SK-N-SH (cell line): ENCODE measurements at regions not wholly inside any gene's neighbourhood (a gene's known extent, or its start where the extent isn't known, plus 50 kb on each side); places are given as distances from the start of the nearest gene placed in this dataset.

Experiments
- CTCF ChIA-PET: fragments of 300-600, 350-600 bp; formaldehyde crosslinking; extraction: SDS; loops from one replicate; lab custom pipeline; 2021; lab: Yijun Ruan, JAX
- POLR2A ChIA-PET: fragments of 350-600 bp; sonication (Branson Sonifier 250); formaldehyde crosslinking; extraction: SDS; loops from one replicate; lab custom pipeline; 2020; ENCODE audit warnings: antibody characterized with exemption, inconsistent platforms; lab: Yijun Ruan, JAX
- DNase-seq: peaks from one replicate; pipeline ENCODE4 v3.0.0; 2012
- H2AFZ ChIP-seq: fragments of 200-600 bp; sonication (generic); 2 replicates; pipeline ENCODE4 v1.8.1; 2016; ENCODE audit warnings: antibody characterized with exemption, mild to moderate bottlenecking, low read depth
- H3F3A ChIP-seq: fragments of 200-600 bp; sonication (generic); replicated peaks from 2 replicates; pipeline ENCODE3; 2016; ENCODE audit warnings: antibody characterized with exemption, mild to moderate bottlenecking; ENCODE audit not compliant: insufficient read depth
- H3K27ac ChIP-seq, 2 experiments: fragments of 200-500 bp in 1 of 2; fragments of 200-600 bp in 1 of 2; sonication (Bioruptor generic) in 1 of 2; sonication (generic), shearing (Covaris generic) in 1 of 2; 2 replicates each; pipeline versions ENCODE4 v1.5.1 to v1.6.1; 2014 to 2016; ENCODE audit warnings: low read depth in 2 of 2, inconsistent platforms in 1 of 2, low read length in 1 of 2, mild to moderate bottlenecking in 1 of 2, mixed read lengths in 1 of 2
- H3K27me3 ChIP-seq: fragments of 200-600 bp; sonication (generic), shearing (Covaris generic); 2 replicates; pipeline ENCODE4 v1.6.1; 2016; ENCODE audit warnings: mixed run types; ENCODE audit not compliant: insufficient read depth
- H3K36me3 ChIP-seq, 2 experiments: fragments of 200-500 bp in 1 of 2; fragments of 200-600 bp in 1 of 2; sonication (Bioruptor generic) in 1 of 2; sonication (generic) in 1 of 2; replicated peaks in 1 of 2; 2 replicates each; pipeline versions ENCODE3 to v1.5.1; 2014 to 2016; ENCODE audit warnings: low read length in 1 of 2, mild to moderate bottlenecking in 1 of 2; ENCODE audit not compliant: insufficient read depth in 2 of 2, control insufficient read depth in 1 of 2
- H3K4me1 ChIP-seq, 2 experiments: fragments of 200-500 bp in 1 of 2; fragments of 200-600 bp in 1 of 2; sonication (Bioruptor generic) in 1 of 2; sonication (generic), shearing (Covaris generic) in 1 of 2; 2 replicates each; pipeline versions ENCODE4 v1.5.1 to v1.6.1; 2014 to 2016; ENCODE audit warnings: low read depth in 1 of 2, low read length in 1 of 2, mixed run types in 1 of 2; ENCODE audit not compliant: insufficient read depth in 2 of 2, control insufficient read depth in 1 of 2
- H3K4me2 ChIP-seq: fragments of 200-600 bp; sonication (generic), shearing (Covaris generic); 2 replicates; pipeline ENCODE4 v1.6.1; 2017; ENCODE audit warnings: mixed run types
- H3K4me3 ChIP-seq, 2 experiments: fragments of 200-500 bp in 1 of 2; fragments of 200-600 bp in 1 of 2; sonication (Bioruptor generic) in 1 of 2; sonication (generic), shearing (Covaris generic) in 1 of 2; 2 replicates each; pipeline versions ENCODE4 v1.5.1 to v1.8.1; 2014 to 2016; ENCODE audit warnings: low read depth in 2 of 2, inconsistent platforms in 1 of 2, low read length in 1 of 2, mild to moderate bottlenecking in 1 of 2, mixed read lengths in 1 of 2, moderate library complexity in 1 of 2
- H3K79me2 ChIP-seq: fragments of 200-600 bp; sonication (generic); 2 replicates; pipeline ENCODE4 v1.8.1; 2017; ENCODE audit warnings: mild to moderate bottlenecking; ENCODE audit not compliant: insufficient read depth
- H3K9ac ChIP-seq: fragments of 200-600 bp; sonication (generic); 2 replicates; pipeline ENCODE4 v1.6.1; 2017; ENCODE audit warnings: mixed run types
- H3K9me2 ChIP-seq: fragments of 200-600 bp; sonication (generic); 2 replicates; pipeline ENCODE4 v1.6.1; 2017; ENCODE audit warnings: mixed run types
- H3K9me3 ChIP-seq: fragments of 200-600 bp; sonication (generic); 2 replicates; pipeline ENCODE4 v1.6.1; 2017; ENCODE audit warnings: mixed run types, mild to moderate bottlenecking, moderate library complexity
- H4K20me1 ChIP-seq: fragments of 200-600 bp; sonication (generic); 2 replicates; pipeline ENCODE4 v1.6.1; 2017; ENCODE audit warnings: mild to moderate bottlenecking, mixed run types; ENCODE audit not compliant: insufficient read depth
- CHD2 ChIP-seq: fragments of 150-350 bp; IDR thresholded peaks from 2 replicates; pipeline ENCODE4 v1.6.1; 2018; ENCODE audit warnings: low read length; ENCODE audit not compliant: partially characterized antibody
- EZH2phosphoT487 ChIP-seq: fragments of 200-600 bp; sonication (generic); IDR thresholded peaks from 2 replicates; pipeline ENCODE4 v1.6.1; 2017; ENCODE audit warnings: low read depth, mixed run types, mild to moderate bottlenecking, antibody characterized with exemption, moderate library complexity, borderline replicate concordance
- IRF3 ChIP-seq: fragments of 150-350 bp; IDR thresholded peaks from 2 replicates; pipeline ENCODE4 v1.6.1; 2016; ENCODE audit warnings: mild to moderate bottlenecking, low read depth, low read length
- MAX ChIP-seq: IDR thresholded peaks from 2 replicates; pipeline ENCODE4 v1.4.0; 2012; ENCODE audit warnings: low read depth
- NRF1 ChIP-seq: IDR thresholded peaks from 2 replicates; pipeline ENCODE4 v1.6.1; 2012; ENCODE audit warnings: low read depth, mild to moderate bottlenecking, low read length
- PBX3 ChIP-seq: IDR thresholded peaks from 2 replicates; pipeline ENCODE4; 2012
- RXRA ChIP-seq: IDR thresholded peaks from 2 replicates; pipeline ENCODE4 v1.4.0; 2012; ENCODE audit warnings: low read depth, mild to moderate bottlenecking, borderline replicate concordance
- TCF12 ChIP-seq: IDR thresholded peaks from 2 replicates; pipeline ENCODE4 v1.4.0; 2012
- TEAD4 ChIP-seq: IDR thresholded peaks from 2 replicates; pipeline ENCODE4 v1.4.0; 2012; ENCODE audit warnings: mild to moderate bottlenecking, borderline replicate concordance; ENCODE audit not compliant: insufficient read depth
- USF1 ChIP-seq: IDR thresholded peaks from 2 replicates; pipeline ENCODE4 v1.4.0; 2012; ENCODE audit warnings: low read depth, borderline replicate concordance
- USF2 ChIP-seq: fragments of 150-350 bp; IDR thresholded peaks from 2 replicates; pipeline ENCODE4 v1.6.1; 2017; ENCODE audit warnings: antibody characterized with exemption, low read length, low read depth, borderline replicate concordance
- YY1 ChIP-seq: IDR thresholded peaks from 2 replicates; pipeline ENCODE4 v1.4.0; 2012; ENCODE audit warnings: low read depth, mild to moderate bottlenecking
- WGBS: methylation state at CpG from one replicate; pipeline ENCODE4 v1.1.6; 2017; ENCODE audit warnings: low lambda C conversion rate; 5-methylcytosine and 5-hydroxymethylcytosine counted together

GRCh38 chr1:241413386-241413785 is 56.4 kb upstream of the RGS7 start:
- no peak for DNase-seq
- POLR2A ChIA-PET, result no interaction called here
- H2AFZ ChIP-seq, result no peak overlapping the region
- WGBS, result 28% methylated on average over 2 of the region's 2 CpGs
- H3F3A ChIP-seq, result no peaks in the 10 kb centered on the region
- H3K9ac ChIP-seq, result no peak overlapping the region
- H3K27me3 ChIP-seq, result no peaks in the 10 kb centered on the region
- no peaks in the 10 kb centered on the region for H4K20me1 ChIP-seq
- no peak overlapping the region for H3K4me3 ChIP-seq
- H3K79me2 ChIP-seq, result no peaks in the 10 kb centered on the region
- H3K9me2 ChIP-seq, result no peaks in the 10 kb centered on the region
- no peaks in the 10 kb centered on the region for H3K9me3 ChIP-seq
- H3K27ac ChIP-seq, result no peak overlapping the region
- TF ChIP-seq TCF12 (0 out of 2 replicates have a peak, but pooled peaks have one; percentile 64), IRF3 (no peak), PBX3 (0 out of 2 replicates have a peak, but pooled peaks have one; percentile 13)
- TF ChIP-seq, all 33 proteins: peak for 2
- Histone ChIP-seq H3K4me2 (no peak overlapping the region), H3K36me3 (no peaks in the 10 kb centered on the region), H3K4me1 (peaks cover 0 to 2% of the 10 kb centered on the region in 2 experiments; a peak in 1 of 4 replicates)
- CTCF ChIA-PET, result interaction anchor here (0.8 to 3.0 kb wide), 2 partner anchors 525 to 683 kb away, joined by 3 to 9 read pairs; no protein-coding TSS in a partner anchor

- Histone ChIP-seq H3K4me2 (no peak overlapping the region), H4K20me1 (no peaks in the 10 kb centered on the region), H3K9me2 (no peaks in the 10 kb centered on the region), H3K27ac (no peak overlapping the region), H3K9ac (no peak overlapping the region), H2AFZ (no peak overlapping the region), H3K9me3 (no peaks in the 10 kb centered on the region), H3K27me3 (no peaks in the 10 kb centered on the region), H3K4me1 (peaks cover 0 to 2% of the 10 kb centered on the region in 2 experiments; a peak in 1 of 4 replicates), H3K79me2 (no peaks in the 10 kb centered on the region), H3K4me3 (no peak overlapping the region), H3K36me3 (no peaks in the 10 kb centered on the region), H3F3A (no peaks in the 10 kb centered on the region)
- POLR2A ChIA-PET, result no interaction called here
- WGBS, result 61% methylated on average over 4 of the region's 4 CpGs
- no peak for TF ChIP-seq TEAD4
- no peak for TF ChIP-seq NRF1
- no peak for TF ChIP-seq CHD2
- TF ChIP-seq USF2, result no peak
- TF ChIP-seq YY1, result no peak
- TF ChIP-seq USF1, result no peak
- TF ChIP-seq RXRA, result no peak
- no peak for TF ChIP-seq MAX
- TF ChIP-seq EZH2phosphoT487, result no peak
- DNase-seq, result no peak
- CTCF ChIA-PET, result interaction anchor here (3.0 kb wide), 1 partner anchor 525 kb away, joined by 9 read pairs; no protein-coding TSS in a partner anchor
Observed at GRCh38 chr1:241412646-241413045, 55.6 kb upstream of the RGS7 start.
